ENCODE measurements at regions not wholly inside any gene's neighbourhood (a gene's known extent, or its start where the extent isn't known, plus 50 kb on each side); places are given as distances from the start of the nearest gene placed in this dataset.

- DNase-seq (ENCODE audit: extremely low read depth, low read depth, low spot score) = no peak
Measured at GRCh38 chr20:39309458-39309857, 347.3 kb downstream of the DHX35 start.

GRCh38 chr20:39302312-39302711 lies 340.2 kb downstream of the DHX35 start:
- no peak for DNase-seq (ENCODE audit: extremely low read depth, low read depth, low spot score)

- DNase-seq (ENCODE audit: extremely low read depth, low read depth, low spot score) = no peak
Measured at GRCh38 chr20:39299783-39300182, 337.6 kb downstream of the DHX35 start.

- DNase-seq (ENCODE audit: extremely low read depth, low read depth, low spot score) = no peak
Measured at GRCh38 chr20:39298571-39299506, 336.7 kb downstream of the DHX35 start.

GRCh38 chr20:39298121-39298520 lies 336.0 kb downstream of the DHX35 start:
- DNase-seq (ENCODE audit: extremely low read depth, low read depth, low spot score) = no peak

- no peak for DNase-seq (ENCODE audit: extremely low read depth, low read depth, low spot score)
Measured at GRCh38 chr20:39295301-39295700, 333.2 kb downstream of the DHX35 start.

GRCh38 chr20:39294137-39294725 lies 332.1 kb downstream of the DHX35 start:
- no peak for DNase-seq (ENCODE audit: extremely low read depth, low read depth, low spot score)

GRCh38 chr20:39292193-39292736 lies 330.1 kb downstream of the DHX35 start:
- DNase-seq (ENCODE audit: extremely low read depth, low read depth, low spot score) = no peak

- DNase-seq (ENCODE audit: extremely low read depth, low read depth, low spot score) = no peak
Measured at GRCh38 chr20:39291301-39291700, 329.2 kb downstream of the DHX35 start.

- DNase-seq (ENCODE audit: extremely low read depth, low read depth, low spot score) = no peak
Measured at GRCh38 chr20:39290575-39290974, 328.4 kb downstream of the DHX35 start.

GRCh38 chr20:39289831-39290230 lies 327.7 kb downstream of the DHX35 start:
- no peak for DNase-seq (ENCODE audit: extremely low read depth, low read depth, low spot score)

GRCh38 chr20:39289316-39289715 lies 327.2 kb downstream of the DHX35 start:
- DNase-seq (ENCODE audit: extremely low read depth, low read depth, low spot score) = no peak

GRCh38 chr20:39283464-39283863 lies 321.3 kb downstream of the DHX35 start:
- no peak for DNase-seq (ENCODE audit: extremely low read depth, low read depth, low spot score)

GRCh38 chr20:39282619-39283092 lies 320.5 kb downstream of the DHX35 start:
- no peak for DNase-seq (ENCODE audit: extremely low read depth, low read depth, low spot score)

- no peak for DNase-seq (ENCODE audit: extremely low read depth, low read depth, low spot score)
Measured at GRCh38 chr20:39280875-39281274, 318.7 kb downstream of the DHX35 start.

GRCh38 chr20:39278230-39278788 lies 316.2 kb downstream of the DHX35 start:
- no peak for DNase-seq (ENCODE audit: extremely low read depth, low read depth, low spot score)

GRCh38 chr20:39277185-39277584 lies 315.0 kb downstream of the DHX35 start:
- DNase-seq (ENCODE audit: extremely low read depth, low read depth, low spot score) = no peak

GRCh38 chr20:39270837-39271604 lies 308.9 kb downstream of the DHX35 start:
- DNase-seq (ENCODE audit: extremely low read depth, low read depth, low spot score) = no peak

GRCh38 chr20:39269493-39270217 lies 307.5 kb downstream of the DHX35 start:
- no peak for DNase-seq (ENCODE audit: extremely low read depth, low read depth, low spot score)

GRCh38 chr20:39268981-39269461 lies 306.9 kb downstream of the DHX35 start:
- no peak for DNase-seq (ENCODE audit: extremely low read depth, low read depth, low spot score)
